Testis (tissue), 2 donors: ENCODE measurements at regions not wholly inside any gene's neighbourhood (a gene's known extent, or its start where the extent isn't known, plus 50 kb on each side); places are given as distances from the start of the nearest gene placed in this dataset.

ENCODE experiments used
- CTCF ChIP-seq, 3 experiments: fragments of 450-650 bp in 2 of 3; fragments of 200-600 bp in 1 of 3; sonication (generic) in 1 of 3; IDR thresholded peaks; one replicate each; pipeline ENCODE4 v1.5.1; 2016 to 2019; ENCODE audit warnings: antibody characterized with exemption in 3 of 3, mild to moderate bottlenecking in 2 of 3, moderate library complexity in 1 of 3
- POLR2A ChIP-seq: fragments of 450-650 bp; IDR thresholded peaks from one replicate; pipeline ENCODE4 v1.6.1; 2017; ENCODE audit warnings: antibody characterized with exemption, mild to moderate bottlenecking, moderate library complexity

GRCh38 chr13:107210723-107211030 lies 642.7 kb upstream of the ARGLU1 start:
- no peak for TF ChIP-seq POLR2A
- TF ChIP-seq CTCF (IDR thresholded peaks at IDR 0.05): no peak
